SHP77 (cell line): ENCODE measurements at regions not wholly inside any gene's neighbourhood (a gene's known extent, or its start where the extent isn't known, plus 50 kb on each side); places are given as distances from the start of the nearest gene placed in this dataset.
A peak's percentile ranks its signal among the peaks of the same experiment; 100 is the strongest.
"Not testable (repeated sequence)": the region's sequence is repeated elsewhere in the genome, so short reads cannot be mapped to it uniquely, and the experiment has no call there.

ENCODE experiments used
- DNase-seq, 2 experiments: peaks; one replicate each; lab custom pipeline; 2025; lab: John Stamatoyannopoulos, UW

DNA sequence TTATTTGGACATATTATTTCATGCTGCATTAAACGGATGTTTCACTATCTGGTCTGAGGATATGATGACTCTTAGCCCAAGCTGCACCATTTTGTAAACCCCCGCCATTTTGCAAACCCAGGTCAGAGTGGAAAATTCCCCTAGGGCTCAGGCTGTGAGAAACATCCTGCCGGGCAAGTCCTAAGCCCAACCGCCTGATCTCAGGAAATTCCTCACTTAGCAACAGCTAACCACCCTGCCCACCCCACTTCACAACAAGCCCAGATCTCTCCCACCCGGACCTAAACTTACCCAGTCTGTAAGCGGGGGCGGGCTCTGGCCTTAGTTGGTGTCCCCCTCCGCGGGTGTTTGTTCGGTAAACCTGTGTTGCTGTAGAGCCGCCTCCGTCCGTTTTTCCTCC lies 2747.1 kb downstream of the PCDH7 start:
- DNase-seq, result no peak

DNA sequence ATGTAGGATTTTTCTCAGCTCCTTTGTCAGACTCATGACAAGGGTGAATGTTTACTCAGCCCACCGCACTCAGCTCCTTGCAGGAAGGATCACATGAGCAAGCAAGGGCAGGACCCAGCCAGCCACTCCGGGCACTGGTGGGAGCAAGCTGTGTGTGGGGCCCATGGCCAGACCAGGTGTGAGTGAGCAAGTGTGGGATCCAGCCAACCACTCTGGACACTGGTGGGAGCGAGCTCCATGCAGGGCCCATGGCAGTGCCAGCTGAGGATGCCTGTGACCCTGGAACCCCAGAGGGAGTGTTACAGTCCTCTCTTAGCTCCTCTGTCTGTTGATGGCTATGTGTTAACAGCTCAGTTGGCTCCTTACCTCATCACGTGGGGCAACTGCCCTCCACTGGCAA lies 2750.6 kb downstream of the PCDH7 start:
- DNase-seq, result no peak

DNA sequence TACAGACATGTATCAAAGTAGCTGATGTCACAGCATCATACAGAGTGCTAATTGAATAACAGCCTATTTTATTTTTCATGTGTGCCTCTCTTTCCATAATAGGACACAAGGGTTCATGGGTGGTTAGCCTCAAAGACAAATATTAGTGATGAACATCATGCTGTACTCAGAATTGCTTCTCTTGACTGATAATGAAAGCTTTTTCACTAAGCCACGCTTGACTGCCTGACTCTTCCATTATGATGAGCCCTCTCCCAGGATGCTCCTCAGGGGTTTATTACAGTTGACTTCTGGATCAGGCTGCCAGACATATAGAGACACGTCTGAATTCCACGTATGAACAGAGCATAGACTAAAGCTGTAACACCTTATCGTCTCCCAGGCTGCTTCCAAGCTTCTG lies 2757.5 kb downstream of the PCDH7 start:
- no peak for DNase-seq

DNA sequence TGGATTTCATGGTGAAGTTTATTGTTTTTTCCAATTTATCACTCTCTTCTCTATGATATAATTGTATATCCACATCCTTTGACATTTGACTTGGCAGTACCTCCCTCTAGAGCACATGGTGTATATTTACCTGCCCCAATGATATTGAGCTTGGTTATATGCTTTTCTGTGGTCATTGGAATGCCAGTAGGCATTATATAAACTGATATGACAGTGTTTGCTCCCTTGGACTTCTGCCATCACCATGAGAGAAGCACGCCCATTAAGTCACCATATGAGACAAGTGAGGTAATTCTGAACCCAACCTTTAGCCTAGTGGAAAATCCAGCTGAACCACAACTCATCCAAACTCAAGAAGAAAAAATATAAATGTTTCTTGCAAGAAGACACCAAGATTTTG lies 2761.5 kb downstream of the ARAP2 start:
- peak; percentile 45 to 48 for DNase-seq

DNA sequence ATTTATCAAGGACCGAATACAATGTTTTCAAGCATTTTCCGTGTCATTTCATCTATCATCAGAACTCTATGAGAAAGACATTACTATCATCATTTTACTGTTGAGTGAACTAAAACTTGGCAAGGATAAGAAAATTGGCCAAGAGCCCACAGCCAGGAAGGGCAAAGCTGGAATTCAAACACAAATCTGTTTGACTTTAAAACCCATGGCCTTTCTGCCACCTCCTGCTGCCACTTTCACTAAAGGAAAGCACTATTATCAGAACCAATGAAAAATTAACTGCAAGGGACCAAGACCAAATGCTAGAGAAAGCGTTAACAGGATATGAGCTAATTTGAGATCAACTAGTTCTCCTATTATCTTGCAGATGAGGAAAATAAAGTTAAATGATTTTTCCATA lies 2759.2 kb downstream of the ARAP2 start:
- no peak for DNase-seq

DNA sequence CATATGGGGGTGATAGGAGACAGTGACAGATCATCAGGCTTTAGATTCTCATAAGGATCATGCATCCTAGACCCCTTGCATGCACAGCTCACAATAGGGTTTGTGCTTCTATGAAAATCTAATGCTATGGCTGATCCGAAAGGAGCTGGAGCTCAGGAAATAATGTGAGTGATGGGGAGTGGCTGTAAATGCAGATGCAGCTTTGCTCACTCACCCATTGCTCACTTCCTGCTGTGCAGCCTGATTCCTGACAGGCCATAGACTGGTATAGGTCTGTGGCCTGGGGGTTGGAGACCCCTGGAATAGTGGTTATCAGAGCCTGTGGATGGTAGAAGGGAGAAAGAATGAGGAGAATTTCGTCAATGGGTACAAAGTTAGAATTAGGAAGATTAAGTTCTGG lies 2751.1 kb downstream of the ARAP2 start:
- no peak for DNase-seq

DNA sequence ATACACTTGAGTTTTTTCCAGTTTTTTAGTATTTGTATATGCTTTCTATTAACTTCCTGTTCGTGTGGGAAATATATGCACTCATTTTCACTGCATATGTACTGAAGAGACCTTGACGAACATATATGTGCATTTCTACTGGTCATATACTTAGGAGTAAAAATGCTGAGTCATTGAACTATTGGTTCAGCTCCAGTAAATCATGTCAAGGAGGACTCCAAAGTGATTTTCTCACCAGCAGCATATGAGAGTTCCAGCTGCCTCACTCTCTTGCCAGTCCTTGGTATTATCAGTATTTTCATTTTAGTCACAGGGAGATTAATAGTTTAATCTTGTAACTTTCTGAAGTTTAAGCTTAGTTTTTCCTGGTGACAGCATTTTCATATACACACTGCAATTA lies 2750.2 kb downstream of the ARAP2 start:
- DNase-seq, result peak in 1 of 2 experiments; percentile 1

DNA sequence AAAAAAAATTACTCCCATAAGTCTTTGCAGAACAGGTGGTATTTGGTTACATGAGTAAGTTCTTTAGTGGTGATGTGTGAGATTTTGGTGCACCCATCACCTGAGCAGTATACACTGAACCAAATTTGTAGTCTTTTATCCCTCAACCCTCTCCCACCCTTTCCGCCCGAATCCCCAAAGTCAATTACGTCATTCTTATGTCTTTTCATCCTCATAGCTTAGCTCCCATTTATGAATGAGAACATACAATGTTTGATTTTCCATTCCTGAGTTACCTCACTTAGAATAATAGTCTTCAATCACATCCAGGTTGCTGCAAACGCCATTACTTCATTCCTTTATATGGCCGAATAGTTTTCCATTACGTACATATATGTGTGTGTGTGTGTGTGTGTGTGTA lies 2742.7 kb downstream of the ARAP2 start:
- not testable (repeated sequence) for DNase-seq

DNA sequence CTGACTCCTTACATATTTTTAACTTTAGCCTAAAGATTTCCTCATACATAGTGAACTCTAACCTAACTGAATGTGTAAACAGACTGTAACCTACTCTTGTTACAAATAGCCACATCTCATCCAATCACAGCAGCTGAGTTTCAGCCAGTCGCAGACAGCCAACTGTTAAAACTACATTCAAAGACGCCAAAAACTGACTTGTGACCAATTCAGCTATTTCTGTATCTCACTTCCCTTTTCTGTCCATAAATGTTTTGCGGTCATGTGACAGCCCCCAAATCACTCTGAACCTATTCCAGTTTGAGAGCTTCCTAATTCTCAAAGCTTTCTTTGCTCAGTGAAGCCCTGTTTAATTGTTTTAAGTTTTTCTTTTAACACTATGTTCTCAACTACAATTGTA lies 2731.9 kb downstream of the ARAP2 start:
- DNase-seq, result no peak

DNA sequence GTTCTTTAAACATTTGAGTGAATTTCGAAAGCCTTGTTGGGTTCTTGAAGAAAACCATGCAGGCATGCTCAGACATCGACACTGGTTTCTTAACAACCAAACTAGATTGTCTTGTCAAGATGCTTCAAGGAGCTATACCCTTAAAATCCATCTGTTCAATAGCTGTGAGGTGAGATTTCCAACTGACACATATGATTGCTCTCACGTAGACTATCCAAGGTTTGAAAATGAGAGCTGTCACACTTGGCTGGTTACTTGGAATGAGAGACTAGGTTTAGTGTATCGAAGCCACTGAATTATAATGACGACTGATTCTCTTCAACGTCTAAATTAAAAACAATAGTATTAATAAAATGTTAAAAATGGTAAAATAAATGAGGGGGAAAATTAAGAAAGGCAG lies 2725.5 kb downstream of the ARAP2 start:
- no peak for DNase-seq

DNA sequence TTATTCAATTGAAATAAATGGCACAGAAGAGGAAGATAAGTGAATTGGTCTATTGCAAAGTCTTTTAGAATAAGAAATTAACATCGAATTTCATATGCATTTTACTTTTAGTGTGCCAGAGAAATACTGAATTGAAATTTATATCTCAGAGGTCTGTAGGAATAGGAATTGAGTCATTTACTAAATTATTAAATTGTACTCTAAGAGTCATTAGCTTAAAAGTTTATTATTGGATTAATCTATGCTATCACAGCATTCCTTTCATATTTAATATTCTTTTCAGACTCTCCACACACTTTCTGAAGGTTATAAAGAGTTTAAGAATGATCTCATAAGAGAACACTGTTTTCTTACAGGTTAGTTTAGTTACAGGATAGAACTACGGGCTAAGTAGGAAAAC lies 2711.5 kb downstream of the ARAP2 start:
- DNase-seq, result no peak

DNA sequence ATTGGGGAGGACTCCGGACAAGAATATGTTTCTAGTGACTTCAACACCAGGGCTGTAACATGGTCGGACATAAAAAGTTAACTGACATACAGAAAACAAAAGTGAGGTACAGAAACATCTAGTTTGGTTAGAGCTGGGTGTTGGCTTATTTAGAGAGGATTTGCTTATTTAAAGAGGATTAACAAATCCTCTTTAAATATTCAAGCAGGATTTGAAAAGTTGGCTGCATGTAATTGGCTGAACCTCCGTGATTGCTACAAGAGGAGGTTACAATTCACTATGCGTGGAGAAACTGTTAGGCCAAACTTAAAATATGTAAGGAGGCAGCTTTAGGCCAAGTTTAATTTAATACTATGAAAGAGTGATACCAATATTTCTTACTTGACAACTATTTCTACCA lies 2707.4 kb downstream of the ARAP2 start:
- DNase-seq, result no peak

DNA sequence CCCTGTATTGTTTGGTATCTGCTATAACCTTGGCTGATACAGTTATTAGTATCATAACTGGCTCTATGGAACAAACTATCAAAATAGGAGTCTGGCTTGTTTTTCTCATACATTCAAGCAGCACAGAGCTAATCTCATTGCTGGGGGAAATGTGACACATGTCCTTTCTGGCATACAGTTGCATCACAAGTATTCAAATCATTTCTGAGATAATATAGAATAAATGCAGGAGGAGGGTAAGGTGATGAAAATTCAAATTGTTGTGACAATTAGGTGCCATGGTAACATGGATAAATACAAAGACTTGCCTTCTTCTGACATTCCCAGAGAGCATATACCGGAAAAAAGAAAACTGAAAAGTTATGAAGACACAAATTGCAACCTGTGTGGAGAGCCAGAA lies 2706.8 kb downstream of the ARAP2 start:
- no peak for DNase-seq

DNA sequence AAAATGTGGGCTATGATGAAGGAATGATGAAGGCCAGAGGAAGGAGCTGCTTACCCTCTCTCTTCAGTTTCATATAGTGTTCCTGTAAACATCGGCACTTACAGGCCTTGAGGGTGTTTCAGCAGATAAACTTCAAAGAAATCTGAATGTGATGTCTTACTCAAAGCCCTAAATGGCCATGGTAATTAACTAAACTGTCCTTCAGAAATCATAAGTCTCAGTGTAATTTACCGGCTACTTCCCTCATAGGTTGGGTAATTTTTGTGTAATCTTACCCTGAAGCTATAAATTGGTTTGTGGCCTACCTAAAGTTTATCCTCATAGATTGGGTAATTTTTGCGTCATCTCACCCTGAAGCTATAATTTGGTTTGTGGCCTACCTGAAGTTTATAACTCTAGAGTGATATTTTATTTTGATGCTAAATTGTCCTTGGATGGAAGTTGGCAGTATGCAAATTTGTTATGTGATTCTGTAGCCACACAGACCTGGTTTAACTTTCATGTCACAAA lies 2700.3 kb downstream of the ARAP2 start:
- DNase-seq, result no peak

DNA sequence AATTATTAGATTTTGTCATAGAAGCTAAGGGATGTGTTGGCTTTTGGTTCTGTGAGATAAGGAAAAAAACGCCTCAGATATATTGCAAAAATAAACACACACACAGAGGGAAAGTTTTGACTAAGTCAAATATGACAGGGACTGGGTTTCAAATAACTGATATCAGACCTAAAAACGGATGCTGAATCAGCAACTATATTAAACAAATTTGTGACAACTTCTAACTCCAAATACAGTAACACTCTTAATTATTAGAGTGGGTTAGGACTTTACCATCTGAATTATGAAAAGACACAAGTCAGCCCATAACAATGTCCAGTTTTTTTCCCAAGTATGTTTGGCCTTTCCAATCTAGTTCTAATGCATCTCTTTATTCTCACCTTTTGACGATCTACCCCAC lies 2693.1 kb downstream of the ARAP2 start:
- no peak for DNase-seq

DNA sequence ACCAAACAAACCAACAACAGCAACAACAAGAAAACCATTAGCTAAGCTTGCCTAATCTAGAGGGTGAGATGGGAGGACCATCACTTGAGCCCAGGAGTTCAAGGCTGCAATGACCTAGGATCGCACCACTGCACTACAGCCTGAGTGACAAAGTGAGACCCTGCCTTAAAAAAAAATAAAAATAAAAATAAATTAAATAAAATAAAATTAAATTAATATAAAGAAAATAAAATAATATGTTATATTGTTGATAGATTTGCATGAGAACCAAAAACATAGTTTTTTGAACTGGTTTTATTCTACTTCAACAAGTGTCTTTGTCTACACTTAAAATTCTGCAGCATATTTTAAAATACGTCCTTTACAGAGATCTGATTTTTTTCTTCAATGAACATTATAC lies 2683.1 kb downstream of the ARAP2 start:
- DNase-seq, result no peak

DNA sequence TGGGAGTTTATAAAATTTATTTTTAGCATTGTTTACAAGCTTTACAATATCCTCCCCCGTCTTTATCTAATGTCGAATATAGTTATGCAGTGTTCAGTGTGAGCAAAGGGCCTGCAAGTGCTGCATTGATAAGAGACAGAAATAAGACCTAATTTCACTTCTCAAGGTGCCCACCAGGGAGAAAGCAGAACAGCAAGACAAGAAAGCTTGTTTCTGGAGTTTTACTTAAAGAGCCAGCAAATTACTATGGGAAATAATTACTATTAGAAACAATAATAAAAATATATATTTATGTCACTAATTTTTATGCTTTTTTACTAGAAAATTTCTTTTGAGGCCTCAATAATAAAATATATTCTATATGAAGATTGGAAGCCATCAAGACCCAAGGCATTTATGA lies 2677.7 kb downstream of the ARAP2 start:
- DNase-seq, result no peak

DNA sequence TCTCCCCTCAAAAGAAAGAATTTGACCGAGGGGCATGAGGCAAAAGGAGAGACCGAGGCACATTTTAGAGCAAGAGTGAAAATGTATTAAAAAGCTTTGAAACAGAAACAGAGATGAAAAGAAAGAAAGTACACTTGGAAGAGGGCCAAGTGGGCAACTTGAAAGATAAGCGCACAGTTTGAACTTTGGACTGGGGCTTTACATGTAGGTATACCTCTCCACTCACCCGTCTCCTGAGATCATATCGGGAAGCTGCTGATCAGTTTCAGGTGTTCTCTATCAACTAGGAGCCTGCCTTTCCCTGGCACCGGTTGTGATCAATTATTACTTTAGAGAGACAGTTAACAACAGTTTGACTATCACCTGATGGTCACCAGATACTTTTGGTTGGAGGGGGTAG lies 2666.5 kb downstream of the ARAP2 start:
- DNase-seq, result no peak

DNA sequence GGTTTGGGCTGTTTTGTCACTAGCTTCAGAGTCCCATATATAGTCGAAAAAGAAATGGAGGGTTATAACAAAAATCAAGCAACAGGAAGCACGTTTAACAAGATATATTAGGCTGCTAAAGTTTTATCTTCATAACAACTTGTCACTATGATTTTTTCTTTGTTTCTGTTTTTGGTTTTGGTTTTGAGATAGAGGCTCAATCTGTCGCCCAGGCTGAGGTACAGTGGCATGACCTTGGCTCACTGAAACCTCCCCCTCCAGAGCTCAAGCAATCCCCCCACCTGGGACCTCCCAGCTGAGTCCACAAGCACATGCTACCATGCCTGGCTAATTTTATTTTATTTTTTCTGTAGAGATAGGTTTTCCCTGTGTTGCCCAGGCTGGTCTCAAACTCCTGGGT lies 2664.4 kb downstream of the ARAP2 start:
- no peak for DNase-seq

DNA sequence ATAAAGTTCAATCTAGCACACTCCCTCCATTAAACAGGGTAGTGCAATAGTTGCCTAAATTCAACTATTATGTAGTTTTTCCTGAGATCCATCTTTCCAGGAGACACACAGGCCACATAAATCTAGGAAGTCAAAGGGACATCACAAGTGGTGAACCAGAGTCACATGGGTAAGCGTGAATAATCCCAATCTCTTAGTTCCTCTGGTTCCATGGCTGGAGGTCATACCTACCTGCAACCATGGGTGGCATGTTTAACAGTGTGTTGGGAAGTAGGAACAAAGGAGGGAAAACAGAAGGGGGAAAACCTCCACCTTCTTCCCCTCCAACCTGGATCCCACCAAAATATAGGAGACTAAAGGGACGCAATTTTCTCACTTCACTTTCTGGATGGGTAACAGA lies 2651.6 kb downstream of the ARAP2 start:
- no peak for DNase-seq

DNA sequence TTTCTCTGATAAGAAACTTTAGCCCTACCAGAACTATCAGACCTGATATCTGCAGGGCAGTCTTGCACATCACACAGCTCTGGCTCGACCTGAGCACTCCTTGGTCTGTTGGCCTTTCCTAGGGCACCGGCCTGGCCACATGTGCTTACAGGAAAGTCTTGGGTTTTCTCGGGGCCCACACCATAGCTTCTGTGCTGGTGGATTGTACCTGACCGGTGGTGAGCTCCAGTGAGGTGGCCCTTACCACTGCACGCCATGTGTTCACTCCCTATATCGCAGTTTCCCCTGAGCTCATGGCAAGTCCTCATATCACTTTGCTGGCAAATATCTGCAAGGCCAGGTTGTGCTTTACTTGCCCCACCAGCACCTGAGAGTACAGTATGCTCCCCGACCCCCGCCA lies 2637.4 kb downstream of the ARAP2 start:
- DNase-seq, result no peak

DNA sequence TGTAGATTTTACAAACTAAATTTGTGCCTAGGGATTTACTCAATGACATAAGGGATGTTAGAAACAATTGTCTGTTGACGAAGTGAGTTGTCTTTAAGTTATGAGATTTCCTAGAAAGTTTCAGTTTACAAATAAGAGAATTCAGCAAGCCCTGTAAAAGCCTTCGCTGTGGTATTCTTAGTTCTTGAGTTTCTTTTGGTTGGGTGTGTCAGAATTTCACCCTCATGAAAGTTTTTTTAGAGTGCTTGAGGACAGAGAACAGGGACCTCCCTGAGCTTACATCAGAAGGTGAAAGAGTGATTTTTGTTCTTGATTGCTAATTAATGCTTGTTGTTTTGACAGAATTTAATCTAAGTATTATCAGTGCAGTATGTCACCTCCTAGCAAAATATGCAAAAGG lies 2628.2 kb downstream of the ARAP2 start:
- DNase-seq, result no peak

DNA sequence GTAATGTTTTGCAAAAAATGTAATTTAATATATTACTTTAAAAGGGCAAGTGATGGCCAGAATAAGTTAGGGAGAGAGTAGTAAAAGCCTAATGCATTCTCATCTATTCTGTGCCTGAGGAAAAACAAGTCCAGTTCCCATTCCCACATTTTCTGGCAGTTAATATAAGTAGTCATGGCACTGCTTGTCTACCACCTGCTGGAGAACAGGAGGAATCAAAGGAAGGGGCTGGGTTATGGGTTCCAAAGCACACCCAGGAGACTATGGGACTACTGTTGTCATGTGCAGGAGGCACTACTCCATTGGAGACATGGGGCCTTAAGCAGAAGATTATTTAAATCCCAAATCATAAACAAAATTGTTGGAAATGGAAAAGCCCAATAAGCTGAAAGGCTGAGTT lies 2618.6 kb downstream of the ARAP2 start:
- DNase-seq, result no peak

DNA sequence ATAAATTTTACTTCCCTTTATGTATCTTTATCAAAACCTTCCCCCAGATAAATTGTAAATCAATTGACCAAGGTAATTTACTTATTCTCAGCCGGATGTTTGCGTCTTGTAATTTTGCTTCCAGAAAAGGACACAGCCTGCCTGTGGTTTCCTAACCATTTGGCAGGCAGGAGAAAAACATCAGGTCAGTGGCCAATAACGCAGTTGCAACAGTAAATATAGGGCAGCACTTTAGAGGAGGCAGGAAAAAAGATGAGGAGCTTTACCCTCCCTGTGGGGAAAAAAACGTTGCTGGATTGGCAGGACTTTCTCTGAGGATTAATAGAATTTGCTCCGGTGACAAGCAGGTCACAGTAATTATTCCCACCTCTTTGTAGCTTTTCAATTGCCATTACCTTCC lies 2618.1 kb downstream of the ARAP2 start:
- DNase-seq, result no peak

DNA sequence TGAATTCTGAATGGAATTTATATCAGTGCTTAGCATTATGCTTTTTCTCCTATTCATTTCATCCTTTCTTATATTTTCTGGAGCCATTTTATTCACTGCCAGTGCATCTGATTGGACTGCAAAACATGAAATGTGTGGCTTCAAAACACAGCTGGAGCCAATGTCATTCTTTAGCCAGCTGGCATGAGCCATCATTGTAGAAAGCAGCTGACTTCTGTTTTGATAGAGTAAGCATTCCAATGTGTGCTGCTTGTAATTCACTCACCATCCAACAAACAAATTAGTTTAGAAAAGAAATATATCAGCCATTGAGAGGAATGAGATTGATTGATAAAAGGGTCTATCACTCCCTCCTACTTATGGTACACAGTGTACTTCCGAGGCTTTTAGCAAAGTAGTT lies 2616.0 kb downstream of the ARAP2 start:
- no peak for DNase-seq
